K562 (cell line): ENCODE measurements at regions not wholly inside any gene's neighbourhood (a gene's known extent, or its start where the extent isn't known, plus 50 kb on each side); places are given as distances from the start of the nearest gene placed in this dataset.

ENCODE experiments used
- ATAC-seq: fragments of 200-7000 bp; cut with Tn5 transposase; 3 replicates; pipeline ENCODE4 v1.9.1; 2020; ENCODE audit warnings: moderate library complexity
- BruUV-seq: library from RNA; stranded (reverse); fragments of 400-500 nt; replicated peaks from 2 replicates; lab custom pipeline; 2021; lab: Mats Ljungman, UMichigan
- CTCF ChIA-PET: fragments of 300-600 bp; formaldehyde crosslinking; extraction: SDS; loops from one replicate; lab custom pipeline; 2021; ENCODE audit warnings: low intra/inter-chr PET ratio; lab: Yijun Ruan, JAX
- POLR2A ChIA-PET: fragments of 300-600, 350-650 bp; sonication (Branson Sonifier 250); formaldehyde crosslinking; extraction: SDS; loops from one replicate; lab custom pipeline; 2021; ENCODE audit warnings: antibody characterized with exemption, inconsistent platforms; lab: Yijun Ruan, JAX
- DNase-seq, 4 experiments: peaks; one replicate each; pipeline versions ENCODE4 v3.0.0 to v3.0.0-alpha.2; 2011 to 2018; ENCODE audit warnings: low spot score in 3 of 4, mixed read lengths in 3 of 4; ENCODE audit errors: extremely low read depth in 1 of 4
- FAIRE-seq: peaks from 2 replicates; lab custom pipeline; 2011; peaks lifted over from hg19 to GRCh38; lab: Jason Lieb, UNC
- H2AFZ ChIP-seq: 2 replicates; pipeline ENCODE4 v1.6.0; 2011; ENCODE audit warnings: low read depth, low read length, control low read depth, inconsistent platforms
- H3K27ac ChIP-seq: fragments of 200-600 bp; 3 replicates; pipeline ENCODE4 v1.8.0; 2011; ENCODE audit warnings: low read depth, mild to moderate bottlenecking, control low read depth, inconsistent platforms, low read length, moderate library complexity, mixed read lengths; ENCODE audit errors: extremely low read depth
- H3K27me3 ChIP-seq, 2 experiments: fragments of 300-600 bp in 1 of 2; 2 replicates in 1 of 2; 3 replicates in 1 of 2; pipeline versions ENCODE4 v1.6.0 to v1.8.0; 2011; ENCODE audit warnings: inconsistent platforms in 2 of 2, low read length in 2 of 2, mild to moderate bottlenecking in 1 of 2, mixed read lengths in 1 of 2, moderate library complexity in 1 of 2; ENCODE audit not compliant: control insufficient read depth in 2 of 2, insufficient read depth in 2 of 2
- H3K36me3 ChIP-seq: fragments of 300-600 bp; 3 replicates; pipeline ENCODE4 v1.8.0; 2011; ENCODE audit warnings: mild to moderate bottlenecking, low read length, inconsistent platforms; ENCODE audit not compliant: control insufficient read depth, insufficient read depth
- H3K4me1 ChIP-seq, 2 experiments: fragments of 200-600 bp in 1 of 2; replicated peaks in 1 of 2; 2 replicates in 1 of 2; 3 replicates in 1 of 2; pipeline versions ENCODE4 v1.5.1 to v1.8.0; 2011; ENCODE audit warnings: inconsistent platforms in 2 of 2, low read length in 2 of 2, mild to moderate bottlenecking in 1 of 2, mixed read lengths in 1 of 2, moderate library complexity in 1 of 2; ENCODE audit not compliant: control insufficient read depth in 2 of 2, insufficient read depth in 2 of 2
- H3K4me2 ChIP-seq: 2 replicates; pipeline ENCODE4 v1.6.1; 2011; ENCODE audit warnings: low read length, control low read depth, inconsistent platforms, mixed read lengths; ENCODE audit not compliant: insufficient read depth
- H3K4me3 ChIP-seq: fragments of 200-600 bp; sonication (generic), shearing (Covaris generic); 2 replicates; pipeline ENCODE4 v1.5.1; 2016; ENCODE audit warnings: control low read depth, inconsistent platforms
- H3K79me2 ChIP-seq: fragments of 200-600 bp; 3 replicates; pipeline ENCODE4 v1.8.0; 2011; ENCODE audit warnings: low read length, inconsistent platforms; ENCODE audit not compliant: control insufficient read depth, insufficient read depth
- H3K9ac ChIP-seq, 2 experiments: 2 replicates each; pipeline versions ENCODE4 v1.6.0 to v1.6.1; 2011; ENCODE audit warnings: low read depth in 2 of 2, low read length in 2 of 2, control low read depth in 1 of 2, inconsistent platforms in 1 of 2, mild to moderate bottlenecking in 1 of 2, mixed read lengths in 1 of 2; ENCODE audit not compliant: insufficient read depth in 1 of 2
- H3K9me1 ChIP-seq: one replicate; pipeline ENCODE4 v1.6.0; 2011; ENCODE audit warnings: inconsistent platforms, mild to moderate bottlenecking, low read length, moderate library complexity; ENCODE audit not compliant: control insufficient read depth, insufficient read depth
- H3K9me3 ChIP-seq: replicated peaks from 2 replicates; pipeline ENCODE4 v1.5.1; 2011; ENCODE audit warnings: low read depth, low read length, inconsistent platforms; ENCODE audit not compliant: control insufficient read depth, insufficient read depth
- H4K20me1 ChIP-seq: replicated peaks from 2 replicates; pipeline ENCODE4 v1.6.1; 2011; ENCODE audit warnings: low read length, inconsistent platforms, mixed read lengths; ENCODE audit not compliant: control insufficient read depth, insufficient read depth
- ATF7 ChIP-seq: fragments of 450-650 bp; IDR thresholded peaks from 2 replicates; pipeline ENCODE4 v1.7.1; 2014; ENCODE audit warnings: mild to moderate bottlenecking, moderate library complexity
- ELF1 ChIP-seq: fragments of 200-800 bp; sonication (Bioruptor generic); IDR thresholded peaks from 2 replicates; pipeline ENCODE4 v1.6.1; 2016; ENCODE audit warnings: missing genetic modification characterization, missing compliant biosample characterization
- ESRRA ChIP-seq: fragments of 450-650 bp; IDR thresholded peaks from 2 replicates; pipeline ENCODE4 v1.6.1; 2014; ENCODE audit warnings: low read depth, mild to moderate bottlenecking, moderate library complexity, borderline replicate concordance
- HNRNPH1 ChIP-seq: fragments of 200-400 bp; formaldehyde crosslinking; optimal IDR thresholded peaks from 2 replicates; pipeline ENCODE3; 2017; ENCODE audit warnings: low read depth, mild to moderate bottlenecking, low read length, moderate library complexity
- PCBP2 ChIP-seq: fragments of 200-400 bp; formaldehyde crosslinking; IDR thresholded peaks from 2 replicates; pipeline ENCODE4 v1.6.1; 2018; ENCODE audit warnings: low read length, low read depth, mild to moderate bottlenecking, moderate library complexity; ENCODE audit not compliant: poor library complexity, severe bottlenecking
- SAFB ChIP-seq: fragments of 200-400 bp; formaldehyde crosslinking; IDR thresholded peaks from 2 replicates; pipeline ENCODE4 v1.6.1; 2017; ENCODE audit warnings: low read depth, low read length, borderline replicate concordance
- TCFL5 ChIP-seq: fragments of 250-450 bp; sonication (Bioruptor Pico); conservative IDR thresholded peaks from 2 replicates; pipeline ENCODE4 v1.6.1; 2021; ENCODE audit warnings: mild to moderate bottlenecking, moderate library complexity, matching md5 sums
- TSHZ1 ChIP-seq: fragments of 250-450 bp; sonication (Bioruptor Pico); IDR thresholded peaks from 2 replicates; pipeline ENCODE4 v1.4.0; 2020; ENCODE audit warnings: mild to moderate bottlenecking, moderate library complexity
- YBX1 ChIP-seq: fragments of 450-650 bp; IDR thresholded peaks from 2 replicates; pipeline ENCODE4 v1.7.1; 2016; ENCODE audit warnings: mild to moderate bottlenecking
- WGBS: fragments of 100-300 bp; shearing (Covaris generic); methylation state at CpG from one replicate; pipeline ENCODE4 v1.1.6; 2016; ENCODE audit warnings: low coverage, mixed read lengths; ENCODE audit not compliant: insufficient coverage; ENCODE audit errors: missing lambda C conversion rate; 5-methylcytosine and 5-hydroxymethylcytosine counted together
- in situ Hi-C: fragments of 300-500 bp; cut with MboI; formaldehyde crosslinking; loops from 4 replicates; pipeline ENCODE4 v1.15.0; 2018; ENCODE audit warnings: inconsistent platforms, mixed read lengths
- intact Hi-C: fragments of 100-400 bp; cut with micrococcal nuclease; formaldehyde crosslinking; loops from 2 replicates; pipeline ENCODE4 v1.14.2; 2022
- TF ChIP-seq, protein P1 (sequence below): fragments of 250-450 bp; sonication (Bioruptor Pico); IDR thresholded peaks from 2 replicates; pipeline ENCODE4 v1.9.0; 2021; ENCODE audit warnings: mild to moderate bottlenecking
- TF ChIP-seq, protein P2 (sequence below): sonication (generic); formaldehyde crosslinking; IDR thresholded peaks from 2 replicates; pipeline ENCODE4 v1.8.0; 2022; ENCODE audit warnings: mild to moderate bottlenecking, missing genetic modification reagents
- TF ChIP-seq, protein P3 (sequence below): sonication (generic); formaldehyde crosslinking; IDR thresholded peaks from 2 replicates; pipeline ENCODE4 v1.8.1; 2023; ENCODE audit warnings: missing genetic modification reagents, mild to moderate bottlenecking, borderline replicate concordance

GRCh38 chr7:46583656-46584055, 662.6 kb upstream of the IGFBP3 start (continued):
- TF ChIP-seq ELF1 (tag), result no peak

- no peak overlapping the region for H3K4me3 ChIP-seq
- POLR2A ChIA-PET, result no interaction called here
- in situ Hi-C loops, result no loop called here
- FAIRE-seq (no peak), DNase-seq (no peak), ATAC-seq (no peak)
- intact Hi-C loops, result no loop called here
- no peaks in the 10 kb centered on the region for H3K4me1 ChIP-seq
- no peaks in the 10 kb centered on the region for H4K20me1 ChIP-seq
- no peaks in the 10 kb centered on the region for H3K27me3 ChIP-seq
- TF ChIP-seq YBX1 (no peak), HNRNPH1 (no peak), TCFL5 (CRISPR knock-in tag) (no peak), ATF7 (no peak), SAFB (no peak), TSHZ1 (CRISPR knock-in tag) (no peak), ESRRA (no peak), PCBP2 (no peak)
- TF ChIP-seq, protein P1, sequence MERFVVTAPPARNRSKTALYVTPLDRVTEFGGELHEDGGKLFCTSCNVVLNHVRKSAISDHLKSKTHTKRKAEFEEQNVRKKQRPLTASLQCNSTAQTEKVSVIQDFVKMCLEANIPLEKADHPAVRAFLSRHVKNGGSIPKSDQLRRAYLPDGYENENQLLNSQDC (CRISPR knock-in tag), result no peak
- TF ChIP-seq, protein P2, sequence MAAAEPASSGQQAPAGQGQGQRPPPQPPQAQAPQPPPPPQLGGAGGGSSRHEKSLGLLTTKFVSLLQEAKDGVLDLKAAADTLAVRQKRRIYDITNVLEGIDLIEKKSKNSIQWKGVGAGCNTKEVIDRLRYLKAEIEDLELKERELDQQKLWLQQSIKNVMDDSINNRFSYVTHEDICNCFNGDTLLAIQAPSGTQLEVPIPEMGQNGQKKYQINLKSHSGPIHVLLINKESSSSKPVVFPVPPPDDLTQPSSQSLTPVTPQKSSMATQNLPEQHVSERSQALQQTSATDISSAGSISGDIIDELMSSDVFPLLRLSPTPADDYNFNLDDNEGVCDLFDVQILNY (CRISPR knock-in tag), result no peak
- TF ChIP-seq, protein P3, sequence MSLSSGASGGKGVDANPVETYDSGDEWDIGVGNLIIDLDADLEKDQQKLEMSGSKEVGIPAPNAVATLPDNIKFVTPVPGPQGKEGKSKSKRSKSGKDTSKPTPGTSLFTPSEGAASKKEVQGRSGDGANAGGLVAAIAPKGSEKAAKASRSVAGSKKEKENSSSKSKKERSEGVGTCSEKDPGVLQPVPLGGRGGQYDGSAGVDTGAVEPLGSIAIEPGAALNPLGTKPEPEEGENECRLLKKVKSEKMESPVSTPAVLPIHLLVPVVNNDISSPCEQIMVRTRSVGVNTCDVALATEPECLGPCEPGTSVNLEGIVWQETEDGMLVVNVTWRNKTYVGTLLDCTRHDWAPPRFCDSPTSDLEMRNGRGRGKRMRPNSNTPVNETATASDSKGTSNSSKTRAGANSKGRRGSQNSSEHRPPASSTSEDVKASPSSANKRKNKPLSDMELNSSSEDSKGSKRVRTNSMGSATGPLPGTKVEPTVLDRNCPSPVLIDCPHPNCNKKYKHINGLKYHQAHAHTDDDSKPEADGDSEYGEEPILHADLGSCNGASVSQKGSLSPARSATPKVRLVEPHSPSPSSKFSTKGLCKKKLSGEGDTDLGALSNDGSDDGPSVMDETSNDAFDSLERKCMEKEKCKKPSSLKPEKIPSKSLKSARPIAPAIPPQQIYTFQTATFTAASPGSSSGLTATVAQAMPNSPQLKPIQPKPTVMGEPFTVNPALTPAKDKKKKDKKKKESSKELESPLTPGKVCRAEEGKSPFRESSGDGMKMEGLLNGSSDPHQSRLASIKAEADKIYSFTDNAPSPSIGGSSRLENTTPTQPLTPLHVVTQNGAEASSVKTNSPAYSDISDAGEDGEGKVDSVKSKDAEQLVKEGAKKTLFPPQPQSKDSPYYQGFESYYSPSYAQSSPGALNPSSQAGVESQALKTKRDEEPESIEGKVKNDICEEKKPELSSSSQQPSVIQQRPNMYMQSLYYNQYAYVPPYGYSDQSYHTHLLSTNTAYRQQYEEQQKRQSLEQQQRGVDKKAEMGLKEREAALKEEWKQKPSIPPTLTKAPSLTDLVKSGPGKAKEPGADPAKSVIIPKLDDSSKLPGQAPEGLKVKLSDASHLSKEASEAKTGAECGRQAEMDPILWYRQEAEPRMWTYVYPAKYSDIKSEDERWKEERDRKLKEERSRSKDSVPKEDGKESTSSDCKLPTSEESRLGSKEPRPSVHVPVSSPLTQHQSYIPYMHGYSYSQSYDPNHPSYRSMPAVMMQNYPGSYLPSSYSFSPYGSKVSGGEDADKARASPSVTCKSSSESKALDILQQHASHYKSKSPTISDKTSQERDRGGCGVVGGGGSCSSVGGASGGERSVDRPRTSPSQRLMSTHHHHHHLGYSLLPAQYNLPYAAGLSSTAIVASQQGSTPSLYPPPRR, result no peak
- no peak overlapping the region for H3K27ac ChIP-seq
- H3K36me3 ChIP-seq, result no peaks in the 10 kb centered on the region
- BruUV-seq, result no TSS peak
- CTCF ChIA-PET, result no interaction called here
- H3K79me2 ChIP-seq, result no peaks in the 10 kb centered on the region
- no peak overlapping the region for H2AFZ ChIP-seq
- H3K4me2 ChIP-seq, result no peak overlapping the region
- H3K9ac ChIP-seq, result no peak overlapping the region
- H3K9me1 ChIP-seq, result no peaks in the 10 kb centered on the region
- H3K9me3 ChIP-seq, result 0 out of 2 replicates have a peak, but pooled peaks cover 2% of the 10 kb centered on the region
- 0% methylated on average over 3 of the region's 3 CpGs for WGBS
Observed at GRCh38 chr7:46581268-46581667, 660.2 kb upstream of the IGFBP3 start.
